Mesenchymal stem cell (in vitro differentiated cells and primary cell): ENCODE measurements at regions not wholly inside any gene's neighbourhood (a gene's known extent, or its start where the extent isn't known, plus 50 kb on each side); places are given as distances from the start of the nearest gene placed in this dataset.
A peak's percentile ranks its signal among the peaks of the same experiment; 100 is the strongest.
"Not testable (repeated sequence)": the region's sequence is repeated elsewhere in the genome, so short reads cannot be mapped to it uniquely, and the experiment has no call there.

Experiments
- DNase-seq: peaks from one replicate; pipeline ENCODE4 v3.0.0-alpha.2; 2013
- H2AFZ ChIP-seq: one replicate; pipeline ENCODE4 v1.6.1; 2013; ENCODE audit warnings: low read depth, mild to moderate bottlenecking, control low read depth, inconsistent platforms, low read length, moderate library complexity
- H2AK5ac ChIP-seq: 2 replicates; pipeline ENCODE4 v1.6.1; 2013; ENCODE audit warnings: low read length, moderate library complexity, mild to moderate bottlenecking, inconsistent platforms; ENCODE audit not compliant: severe bottlenecking
- H2BK120ac ChIP-seq: one replicate; pipeline ENCODE4 v1.6.1; 2013; ENCODE audit warnings: low read depth, mild to moderate bottlenecking, inconsistent platforms, low read length, moderate library complexity
- H2BK12ac ChIP-seq, 2 experiments: one replicate each; pipeline ENCODE4 v1.6.1; 2013; ENCODE audit warnings: inconsistent platforms in 2 of 2, low read length in 2 of 2, mild to moderate bottlenecking in 2 of 2, moderate library complexity in 2 of 2, control low read depth in 1 of 2
- H2BK15ac ChIP-seq: one replicate; pipeline ENCODE4 v1.6.1; 2013; ENCODE audit warnings: mild to moderate bottlenecking, low read depth, inconsistent platforms; ENCODE audit not compliant: poor library complexity, severe bottlenecking
- H2BK5ac ChIP-seq: 2 replicates; pipeline ENCODE4 v1.6.1; 2013; ENCODE audit warnings: low read depth, mild to moderate bottlenecking, low read length, control low read depth, inconsistent platforms; ENCODE audit not compliant: poor library complexity, severe bottlenecking
- H3K14ac ChIP-seq, 2 experiments: one replicate each; pipeline ENCODE4 v1.6.1; 2013; ENCODE audit warnings: inconsistent platforms in 2 of 2, low read length in 2 of 2, control low read depth in 1 of 2, mild to moderate bottlenecking in 1 of 2, moderate library complexity in 1 of 2
- H3K18ac ChIP-seq, 2 experiments: one replicate each; pipeline ENCODE4 v1.6.1; 2013; ENCODE audit warnings: inconsistent platforms in 2 of 2, low read length in 2 of 2, control low read depth in 1 of 2, low read depth in 1 of 2, mild to moderate bottlenecking in 1 of 2
- H3K23ac ChIP-seq, 2 experiments: one replicate each; pipeline ENCODE4 v1.6.1; 2013; ENCODE audit warnings: inconsistent platforms in 2 of 2, low read length in 2 of 2, mild to moderate bottlenecking in 2 of 2, moderate library complexity in 2 of 2, control low read depth in 1 of 2
- H3K27ac ChIP-seq: 2 replicates; pipeline ENCODE4 v1.5.1; 2013; ENCODE audit warnings: mild to moderate bottlenecking, moderate library complexity, low read length, control low read depth, inconsistent platforms; ENCODE audit not compliant: poor library complexity, severe bottlenecking
- H3K27me3 ChIP-seq, 2 experiments: 2 replicates each; pipeline versions ENCODE4 v1.6.1 to v1.7.0; 2013; ENCODE audit warnings: low read length in 2 of 2, mild to moderate bottlenecking in 2 of 2, moderate library complexity in 2 of 2, control low read depth in 1 of 2, inconsistent platforms in 1 of 2; ENCODE audit not compliant: control insufficient read depth in 1 of 2, insufficient read depth in 1 of 2
- H3K36me3 ChIP-seq, 2 experiments: 2 replicates each; pipeline versions ENCODE4 v1.6.1 to v1.7.0; 2013; ENCODE audit warnings: low read length in 2 of 2, control low read depth in 1 of 2, inconsistent platforms in 1 of 2, low read depth in 1 of 2, mild to moderate bottlenecking in 1 of 2; ENCODE audit not compliant: insufficient read depth in 2 of 2, control insufficient read depth in 1 of 2
- H3K4ac ChIP-seq, 2 experiments: one replicate each; pipeline ENCODE4 v1.6.1; 2013; ENCODE audit warnings: inconsistent platforms in 2 of 2, low read length in 2 of 2, mild to moderate bottlenecking in 2 of 2, moderate library complexity in 2 of 2, control low read depth in 1 of 2, low read depth in 1 of 2
- H3K4me1 ChIP-seq: 2 replicates; pipeline ENCODE4 v1.6.1; 2013; ENCODE audit warnings: low read depth, low read length, control low read depth; ENCODE audit not compliant: control insufficient read depth, insufficient read depth
- H3K4me2 ChIP-seq: 2 replicates; pipeline ENCODE4 v1.6.1; 2013; ENCODE audit warnings: low read length, mild to moderate bottlenecking, inconsistent platforms; ENCODE audit not compliant: poor library complexity, severe bottlenecking
- H3K4me3 ChIP-seq, 2 experiments: 2 replicates each; pipeline versions ENCODE4 v1.5.1 to v1.7.0; 2013; ENCODE audit warnings: low read length in 2 of 2, mild to moderate bottlenecking in 2 of 2, control low read depth in 1 of 2, low read depth in 1 of 2; ENCODE audit not compliant: insufficient read depth in 1 of 2
- H3K79me1 ChIP-seq: replicated peaks from 2 replicates; pipeline ENCODE4 v1.6.1; 2013; ENCODE audit warnings: mild to moderate bottlenecking, control low read depth, low read length, inconsistent platforms; ENCODE audit not compliant: poor library complexity, severe bottlenecking
- H3K9ac ChIP-seq: 2 replicates; pipeline ENCODE4 v1.7.0; 2013; ENCODE audit warnings: mild to moderate bottlenecking, low read length, moderate library complexity
- H3K9me3 ChIP-seq: 2 replicates; pipeline ENCODE4 v1.7.0; 2013; ENCODE audit warnings: mild to moderate bottlenecking, low read length; ENCODE audit not compliant: control insufficient read depth
- H4K8ac ChIP-seq: one replicate; pipeline ENCODE4 v1.6.1; 2013; ENCODE audit warnings: inconsistent platforms, mild to moderate bottlenecking, low read length, moderate library complexity
- H4K91ac ChIP-seq: one replicate; pipeline ENCODE4 v1.6.1; 2013; ENCODE audit warnings: mild to moderate bottlenecking, low read length, inconsistent platforms
- WGBS: methylation state at CpG from one replicate; pipeline ENCODE4 v1.1.7; 2013; ENCODE audit warnings: mixed read lengths; 5-methylcytosine and 5-hydroxymethylcytosine counted together

GRCh38 chr7:82595795-82596194, 152.2 kb upstream of the CACNA2D1 start:
- H4K91ac ChIP-seq, H3K23ac ChIP-seq, H2BK12ac ChIP-seq, H2AFZ ChIP-seq, H3K4me2 ChIP-seq, H3K27ac ChIP-seq, H3K4me1 ChIP-seq, H4K8ac ChIP-seq, H2BK120ac ChIP-seq, H2BK15ac ChIP-seq, H3K4ac ChIP-seq, H3K18ac ChIP-seq, H3K14ac ChIP-seq, H2BK5ac ChIP-seq, H3K79me1 ChIP-seq, H2AK5ac ChIP-seq, H3K27me3 ChIP-seq, DNase-seq, H3K4me3 ChIP-seq, H3K9ac ChIP-seq, H3K36me3 ChIP-seq, H3K9me3 ChIP-seq: not testable (repeated sequence)
- 59% methylated on average over 3 of the region's 3 CpGs for WGBS

- no peak for DNase-seq
- Histone ChIP-seq H2BK15ac (no peak overlapping the region), H2AFZ (no peak overlapping the region), H2BK120ac (no peak overlapping the region), H3K27me3 (no peaks in the 10 kb centered on the region), H3K79me1 (no peaks in the 10 kb centered on the region), H3K23ac (no peak overlapping the region), H2AK5ac (no peak overlapping the region), H3K4me3 (no peak overlapping the region), H3K27ac (no peak overlapping the region), H3K36me3 (no peaks in the 10 kb centered on the region), H3K9me3 (no peaks in the 10 kb centered on the region), H3K9ac (no peak overlapping the region), H2BK12ac (no peak overlapping the region), H4K8ac (no peak overlapping the region), H3K4me2 (no peak overlapping the region), H4K91ac (no peak overlapping the region), H3K4ac (no peak overlapping the region), H3K18ac (no peak overlapping the region), H2BK5ac (no peak overlapping the region), H3K14ac (no peak overlapping the region), H3K4me1 (peaks cover 2% of the 10 kb centered on the region)
Measured at GRCh38 chr7:82595176-82595575, 151.6 kb upstream of the CACNA2D1 start.

GRCh38 chr7:82594665-82595064, 151.1 kb upstream of the CACNA2D1 start:
- Histone ChIP-seq H3K4me3 (no peak overlapping the region), H3K9ac (no peak overlapping the region), H3K4me1 (peaks cover 2% of the 10 kb centered on the region), H3K18ac (no peak overlapping the region), H2BK5ac (no peak overlapping the region), H2AFZ (no peak overlapping the region), H3K9me3 (no peaks in the 10 kb centered on the region), H2AK5ac (no peak overlapping the region), H4K8ac (no peak overlapping the region), H2BK12ac (no peak overlapping the region), H2BK120ac (no peak overlapping the region), H4K91ac (no peak overlapping the region), H3K14ac (no peak overlapping the region), H3K4ac (no peak overlapping the region), H3K27ac (peak overlapping the region; percentile 32), H3K36me3 (no peaks in the 10 kb centered on the region), H3K4me2 (peak overlapping the region; percentile 75), H3K23ac (no peak overlapping the region), H3K79me1 (no peaks in the 10 kb centered on the region), H2BK15ac (no peak overlapping the region), H3K27me3 (no peaks in the 10 kb centered on the region)
- 6% methylated on average over 4 of the region's 6 CpGs for WGBS
- peak; percentile 37 for DNase-seq

- H3K27ac ChIP-seq, result no peak overlapping the region
- H3K4me3 ChIP-seq, result no peak overlapping the region
- H3K4me1 ChIP-seq, result peaks cover 2% of the 10 kb centered on the region
- WGBS, result 0% methylated on average over 1 of the region's 3 CpGs
- peak; percentile 11 for DNase-seq
- no peaks in the 10 kb centered on the region for H3K27me3 ChIP-seq
- no peak overlapping the region for H3K14ac ChIP-seq
- H3K18ac ChIP-seq, result no peak overlapping the region
- no peak overlapping the region for H2BK5ac ChIP-seq
- H2BK120ac ChIP-seq, result no peak overlapping the region
- H3K9ac ChIP-seq, result no peak overlapping the region
- H2AFZ ChIP-seq, result no peak overlapping the region
- H3K4ac ChIP-seq, result no peak overlapping the region
- no peaks in the 10 kb centered on the region for H3K36me3 ChIP-seq
- no peak overlapping the region for H3K4me2 ChIP-seq
- H4K91ac ChIP-seq, result no peak overlapping the region
- H2BK15ac ChIP-seq, result no peak overlapping the region
- no peaks in the 10 kb centered on the region for H3K79me1 ChIP-seq
- no peak overlapping the region for H4K8ac ChIP-seq
- H2AK5ac ChIP-seq, result no peak overlapping the region
- no peak overlapping the region for H3K23ac ChIP-seq
- H3K9me3 ChIP-seq, result no peaks in the 10 kb centered on the region
- no peak overlapping the region for H2BK12ac ChIP-seq
Measured at GRCh38 chr7:82593780-82594179, 150.2 kb upstream of the CACNA2D1 start.
